Loucy (cell line): ENCODE measurements at regions not wholly inside any gene's neighbourhood (a gene's known extent, or its start where the extent isn't known, plus 50 kb on each side); places are given as distances from the start of the nearest gene placed in this dataset.

ENCODE experiments used
- EZH2phosphoT487 ChIP-seq: fragments of 200-600 bp; IDR thresholded peaks from 2 replicates; pipeline ENCODE4 v1.6.1; 2018; ENCODE audit warnings: antibody characterized with exemption, mild to moderate bottlenecking, moderate library complexity, borderline replicate concordance
- TF ChIP-seq, protein P1 (sequence below): fragments of 200-600 bp; sonication (generic); conservative IDR thresholded peaks from 2 replicates; pipeline ENCODE4 v1.5.1; 2014; ENCODE audit warnings: mild to moderate bottlenecking, antibody characterized with exemption, low read length

DNA sequence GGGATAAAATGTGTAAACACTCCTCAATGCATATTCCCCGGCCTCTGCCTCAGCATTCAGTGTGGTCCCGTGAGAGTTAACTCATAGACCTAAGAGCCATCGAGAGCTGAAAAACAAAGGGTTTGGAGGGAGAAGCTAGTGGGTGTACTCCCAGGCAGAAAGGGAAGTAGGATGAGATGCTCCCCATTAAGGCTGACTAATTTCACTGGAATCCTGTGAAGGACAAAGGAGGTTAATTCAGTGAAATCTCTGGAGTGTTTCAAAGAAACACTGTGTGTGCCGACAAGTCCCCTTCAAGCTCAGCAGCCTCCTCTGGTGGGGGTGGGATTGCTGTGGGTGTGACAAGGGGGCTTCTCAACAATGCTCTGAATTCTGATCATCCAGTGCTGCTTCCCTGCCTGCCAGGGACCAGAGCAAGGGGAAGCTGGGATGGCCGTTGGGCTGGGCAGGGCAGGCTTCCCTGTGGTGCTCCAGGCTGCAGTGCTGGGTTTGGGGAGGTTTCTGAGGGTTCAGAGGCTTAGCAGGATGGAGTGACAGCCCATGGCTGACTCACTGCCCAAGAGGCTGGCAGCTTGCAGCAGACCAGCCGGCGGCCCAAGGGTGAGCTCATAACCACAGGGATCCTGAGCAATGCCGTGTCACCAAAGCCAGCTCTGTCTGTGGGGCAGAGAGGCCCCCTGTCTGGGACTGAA is 61.4 kb upstream of the BMAL1 start:
- TF ChIP-seq, protein P1, sequence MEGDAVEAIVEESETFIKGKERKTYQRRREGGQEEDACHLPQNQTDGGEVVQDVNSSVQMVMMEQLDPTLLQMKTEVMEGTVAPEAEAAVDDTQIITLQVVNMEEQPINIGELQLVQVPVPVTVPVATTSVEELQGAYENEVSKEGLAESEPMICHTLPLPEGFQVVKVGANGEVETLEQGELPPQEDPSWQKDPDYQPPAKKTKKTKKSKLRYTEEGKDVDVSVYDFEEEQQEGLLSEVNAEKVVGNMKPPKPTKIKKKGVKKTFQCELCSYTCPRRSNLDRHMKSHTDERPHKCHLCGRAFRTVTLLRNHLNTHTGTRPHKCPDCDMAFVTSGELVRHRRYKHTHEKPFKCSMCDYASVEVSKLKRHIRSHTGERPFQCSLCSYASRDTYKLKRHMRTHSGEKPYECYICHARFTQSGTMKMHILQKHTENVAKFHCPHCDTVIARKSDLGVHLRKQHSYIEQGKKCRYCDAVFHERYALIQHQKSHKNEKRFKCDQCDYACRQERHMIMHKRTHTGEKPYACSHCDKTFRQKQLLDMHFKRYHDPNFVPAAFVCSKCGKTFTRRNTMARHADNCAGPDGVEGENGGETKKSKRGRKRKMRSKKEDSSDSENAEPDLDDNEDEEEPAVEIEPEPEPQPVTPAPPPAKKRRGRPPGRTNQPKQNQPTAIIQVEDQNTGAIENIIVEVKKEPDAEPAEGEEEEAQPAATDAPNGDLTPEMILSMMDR, result no peak
- TF ChIP-seq EZH2phosphoT487, result no peak
